GM19467 (cell line): ENCODE measurements at regions not wholly inside any gene's neighbourhood (a gene's known extent, or its start where the extent isn't known, plus 50 kb on each side); places are given as distances from the start of the nearest gene placed in this dataset.

Experiments
- ATAC-seq: cut with Tn5 transposase; IDR thresholded peaks from one replicate; pipeline ENCODE4 v1.9.1; 2021; ENCODE audit warnings: mild to moderate bottlenecking, moderate library complexity; ENCODE audit not compliant: unreplicated experiment

GRCh38 chr5:128591598-128592455, 53.8 kb upstream of the FBN2 start:
- ATAC-seq = no peak

DNA sequence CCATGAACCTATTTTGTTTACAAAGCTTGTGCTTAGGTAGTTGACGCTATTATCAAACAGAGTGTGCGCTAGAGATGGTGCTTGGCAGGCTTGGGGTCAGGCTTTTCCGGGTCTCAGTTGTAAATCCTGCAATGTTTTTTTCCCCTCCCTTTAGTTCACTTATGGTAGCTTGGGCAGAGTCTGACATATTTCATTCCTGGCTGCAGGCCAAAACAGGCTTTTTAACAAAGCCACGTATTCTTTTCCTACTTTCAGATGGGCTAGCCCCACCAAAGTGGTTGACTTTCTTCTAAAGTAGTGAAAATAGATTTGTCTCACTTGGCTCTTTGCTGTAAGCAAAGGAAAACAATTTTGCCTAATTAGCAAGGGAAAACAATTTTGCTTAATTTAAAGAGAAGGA, 58.0 kb upstream of the FBN2 start:
- no peak for ATAC-seq

DNA sequence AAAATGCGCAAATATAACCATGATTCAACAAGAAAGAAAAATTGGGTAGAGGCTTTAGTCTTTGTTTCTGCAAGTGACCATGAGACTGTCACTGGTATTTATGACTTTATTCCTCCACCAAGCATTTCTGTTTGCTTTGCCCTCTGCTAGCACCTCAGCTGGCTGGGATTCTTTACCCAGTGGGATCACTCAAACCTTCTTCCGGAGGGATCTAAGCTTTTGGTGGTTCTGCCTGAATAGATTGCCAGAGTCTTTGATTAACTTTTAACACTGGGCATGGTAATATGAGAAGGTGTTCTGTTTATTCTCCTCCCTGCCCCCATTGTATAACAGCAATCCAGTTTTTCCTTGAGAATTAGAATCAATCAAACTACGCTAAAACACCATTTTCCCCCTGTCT, 59.1 kb upstream of the FBN2 start:
- ATAC-seq = no peak

DNA sequence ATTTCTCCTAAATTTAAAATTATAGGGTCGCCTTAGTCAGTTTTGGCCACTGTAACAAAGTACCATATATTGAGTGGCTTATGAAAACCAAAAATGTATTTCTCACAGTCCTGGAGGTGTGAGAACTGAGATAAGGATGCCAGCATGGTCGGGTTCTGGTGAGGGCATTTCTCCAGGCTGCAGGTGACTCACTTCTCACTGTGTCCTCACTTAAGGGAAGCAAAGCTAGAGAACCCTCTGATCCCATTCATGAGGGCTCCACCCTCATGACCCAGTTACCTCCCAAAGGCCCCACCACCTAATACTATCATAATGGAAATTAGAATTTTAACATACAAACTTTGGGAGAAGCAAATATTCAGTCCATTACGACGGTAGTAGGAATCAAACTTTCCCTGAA, 75.1 kb upstream of the FBN2 start:
- no peak for ATAC-seq

GRCh38 chr5:128613766-128614165, 75.7 kb upstream of the FBN2 start:
- ATAC-seq = no peak

DNA sequence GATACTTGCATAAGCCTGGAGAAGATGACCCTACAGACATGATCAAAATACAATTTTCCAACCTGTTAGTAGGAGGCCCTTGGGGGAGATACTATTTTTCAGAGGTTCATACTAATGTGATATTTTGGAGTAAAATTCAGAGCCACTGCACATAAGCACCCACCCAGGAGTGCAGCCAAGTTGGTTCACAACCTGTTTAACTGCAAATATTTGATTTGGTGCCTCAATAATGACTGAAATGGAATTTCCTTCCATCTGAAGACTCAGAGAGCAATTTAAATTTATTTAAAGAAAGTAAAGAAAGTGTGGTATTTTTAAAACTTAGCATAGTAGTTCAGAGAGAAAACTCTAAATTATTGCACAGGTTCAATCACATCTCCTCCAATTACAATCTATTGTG, 77.5 kb upstream of the FBN2 start:
- no peak for ATAC-seq

- no peak for ATAC-seq
Observed at GRCh38 chr5:128626536-128627090, 88.6 kb upstream of the FBN2 start.

GRCh38 chr5:128627939-128628338, 89.9 kb upstream of the FBN2 start:
- no peak for ATAC-seq

GRCh38 chr5:128629157-128629556, 91.1 kb upstream of the FBN2 start:
- ATAC-seq = no peak

- ATAC-seq = no peak
Observed at GRCh38 chr5:128630121-128630520, 92.1 kb upstream of the FBN2 start.

DNA sequence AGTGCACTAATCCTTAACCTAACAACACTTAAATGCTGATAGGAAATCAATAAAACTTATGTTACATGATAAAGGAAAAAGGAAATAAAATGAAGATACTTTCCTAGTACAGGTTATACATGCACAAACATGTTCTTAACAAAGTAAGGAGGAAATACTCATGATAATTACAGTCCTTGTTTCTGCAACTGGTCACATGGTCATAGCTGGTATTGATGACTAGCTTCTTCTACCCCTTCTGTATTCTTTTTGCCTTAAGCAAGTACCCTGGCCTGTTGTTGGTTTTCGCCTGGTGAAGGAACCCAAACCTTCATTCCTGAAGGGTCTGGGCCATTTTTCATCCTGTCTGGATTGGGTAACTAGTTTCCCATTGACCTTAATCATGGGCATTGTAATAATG, 93.7 kb upstream of the FBN2 start:
- ATAC-seq = no peak

GRCh38 chr5:128632264-128632663, 94.2 kb upstream of the FBN2 start:
- no peak for ATAC-seq

DNA sequence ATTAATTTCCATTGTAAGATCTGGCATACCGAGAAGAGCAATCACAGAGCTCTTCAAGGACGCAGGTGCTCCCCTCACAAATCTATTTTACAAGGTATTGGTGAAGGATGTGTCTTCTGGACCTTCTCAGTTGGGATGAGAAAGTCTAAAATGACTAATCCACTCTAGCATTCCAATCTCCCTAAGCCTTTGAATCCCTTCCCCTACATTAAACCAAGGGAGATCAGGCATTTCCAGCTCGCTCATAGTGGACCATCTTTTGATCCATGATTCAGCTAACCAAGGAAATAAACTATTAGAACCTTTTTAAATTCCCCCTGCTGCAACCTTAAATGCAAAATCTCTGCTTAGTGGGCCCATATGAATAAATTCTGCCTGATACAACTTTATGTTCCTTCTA, 95.9 kb upstream of the FBN2 start:
- no peak for ATAC-seq

GRCh38 chr5:128635379-128635778, 97.3 kb upstream of the FBN2 start:
- no peak for ATAC-seq

DNA sequence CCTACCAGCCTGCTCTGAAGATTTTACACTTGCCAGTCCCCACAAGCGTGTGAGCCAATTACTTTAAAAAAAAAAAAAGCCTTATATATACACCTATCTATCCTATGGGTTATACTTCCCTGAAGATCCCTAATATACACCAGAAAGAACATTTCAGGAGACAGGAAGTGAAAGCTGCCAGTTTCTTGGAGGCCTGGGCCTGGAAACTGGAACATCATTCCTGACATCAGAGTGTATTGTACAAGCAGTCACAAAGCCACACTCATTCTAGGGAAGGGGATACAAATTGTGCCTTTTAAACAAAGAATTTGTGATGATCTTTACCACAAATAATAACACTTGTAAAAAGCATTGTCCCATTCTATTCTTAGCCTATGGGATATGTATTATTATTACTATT, 98.3 kb upstream of the FBN2 start:
- no peak for ATAC-seq

DNA sequence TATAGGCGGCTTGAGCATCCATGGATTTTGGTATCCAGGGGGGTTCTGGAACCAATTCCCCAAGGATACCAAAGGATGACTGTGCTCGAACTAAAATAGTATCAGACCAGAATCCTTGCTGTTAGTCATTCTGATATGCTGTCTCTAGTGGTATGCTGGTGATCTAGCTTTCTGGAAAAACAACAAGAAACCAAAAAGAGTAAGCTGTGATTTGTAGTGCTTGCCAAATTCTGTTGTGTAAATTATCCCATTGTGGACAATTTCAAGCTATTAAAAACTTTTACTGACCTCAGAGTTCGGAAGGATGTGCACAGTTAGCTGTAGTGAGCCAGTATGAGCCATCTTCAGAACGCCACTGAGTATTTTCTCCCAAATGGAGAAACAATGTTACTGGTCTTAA, 99.0 kb upstream of the FBN2 start:
- no peak for ATAC-seq

DNA sequence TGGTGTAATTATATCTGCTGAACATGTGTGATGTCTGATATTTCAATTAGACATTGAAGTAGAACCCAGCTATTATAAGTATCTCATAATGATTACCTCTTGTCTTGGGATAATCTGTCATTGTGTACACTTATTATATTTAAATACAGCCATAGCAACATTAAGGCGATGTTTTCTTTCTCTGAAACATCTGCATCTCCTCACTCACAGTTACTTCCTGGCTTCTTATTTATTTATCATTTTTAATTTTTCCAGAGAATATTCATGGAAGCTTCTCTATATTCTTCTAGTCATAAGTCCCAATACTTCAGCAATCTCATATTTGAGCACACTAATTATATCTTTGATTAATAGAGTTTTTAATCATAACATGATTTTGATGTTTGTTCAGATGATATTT, 103.8 kb upstream of the FBN2 start:
- ATAC-seq = no peak

DNA sequence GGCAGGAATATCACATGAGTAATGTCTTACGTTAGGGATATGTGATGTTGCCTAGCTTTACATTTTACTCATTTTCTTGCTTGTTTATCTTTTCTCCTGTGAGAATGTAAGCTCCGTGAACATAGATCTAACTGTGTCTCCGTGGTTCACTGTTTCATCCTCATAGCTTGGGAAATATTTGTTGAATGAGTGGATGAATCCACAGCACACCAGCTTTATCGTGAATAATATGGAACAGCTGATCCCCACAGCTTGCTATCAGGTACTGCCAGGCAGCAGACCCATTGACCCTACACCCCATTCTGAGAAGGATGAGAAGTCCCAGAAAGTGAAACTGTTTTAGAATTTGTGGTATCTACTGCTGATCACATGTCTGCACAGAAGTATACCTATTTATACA, 106.8 kb upstream of the FBN2 start:
- ATAC-seq = no peak

- ATAC-seq = no peak
Observed at GRCh38 chr5:128645581-128645980, 107.5 kb upstream of the FBN2 start.

DNA sequence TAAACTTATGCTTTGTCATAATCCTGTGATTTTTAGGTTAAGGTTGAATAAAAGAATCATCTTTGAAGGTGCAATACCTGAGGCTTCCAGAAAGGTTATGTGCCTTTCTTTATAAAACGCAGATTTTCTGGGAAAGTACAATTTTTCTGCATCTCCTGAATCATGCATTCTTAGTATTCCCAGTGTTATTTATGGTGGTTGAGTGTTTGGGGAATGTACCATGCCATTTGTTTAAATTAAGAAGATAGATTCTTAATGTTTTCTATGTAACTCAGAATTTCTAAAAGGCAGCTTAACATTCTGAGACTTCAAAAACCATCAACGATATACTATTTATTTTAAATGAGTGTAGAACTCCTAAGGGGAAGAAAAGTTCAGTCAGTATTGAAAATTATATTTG, 108.1 kb upstream of the FBN2 start:
- ATAC-seq = no peak

- ATAC-seq = no peak
Observed at GRCh38 chr5:128649192-128649591, 111.1 kb upstream of the FBN2 start.

- ATAC-seq = no peak
Observed at GRCh38 chr5:128662997-128663396, 125.0 kb upstream of the FBN2 start.
